ENCODE measurements at regions not wholly inside any gene's neighbourhood (a gene's known extent, or its start where the extent isn't known, plus 50 kb on each side); places are given as distances from the start of the nearest gene placed in this dataset.

DNA sequence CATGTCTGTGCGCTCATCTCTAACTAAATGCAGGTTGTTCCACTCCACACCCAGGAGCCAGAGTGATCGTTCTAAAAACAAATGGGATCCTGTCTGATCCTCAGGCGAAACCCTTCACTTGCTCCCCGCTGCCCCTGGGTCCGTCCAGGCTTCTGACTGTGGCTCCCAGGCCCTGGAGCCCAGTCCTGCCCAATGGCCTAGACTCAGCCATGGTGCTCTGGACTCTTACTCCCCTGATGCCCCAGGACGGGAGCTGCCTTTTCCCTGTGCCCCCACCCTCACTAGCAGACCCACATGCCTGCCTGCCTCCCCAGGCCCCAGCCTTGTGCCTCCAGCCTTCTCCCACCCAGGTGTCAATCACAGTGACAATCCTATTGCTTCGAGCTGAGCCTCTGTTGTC is 256.7 kb downstream of the BMP7 start:
- DNase-seq (ENCODE audit: low spot score in 2 of 2): no peak
- Mint-ChIP-seq H3K36me3 (no peaks in the 10 kb centered on the region), H3K27ac (no peak overlapping the region), H3K9me3 (no peaks in the 10 kb centered on the region)
- no peak for ATAC-seq

DNA sequence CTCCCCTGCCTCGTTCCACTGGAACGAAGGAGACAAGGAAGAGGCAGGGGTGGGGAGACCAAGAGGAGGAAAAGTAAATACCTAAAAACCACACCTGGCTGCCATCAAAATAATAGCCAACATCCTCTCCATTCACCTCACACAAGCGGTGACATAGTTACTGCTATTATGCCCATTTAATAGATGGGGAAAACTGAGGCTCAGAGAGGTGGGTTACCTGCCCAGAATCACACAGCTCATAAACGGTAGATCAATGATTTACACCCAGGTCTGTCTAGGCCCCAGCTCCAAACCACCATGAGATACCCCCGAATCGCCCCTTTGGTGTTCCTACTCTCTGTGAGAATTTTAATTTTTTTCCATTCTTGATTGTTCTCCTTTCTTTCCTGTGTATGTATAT is 253.8 kb downstream of the BMP7 start:
- ATAC-seq (no peak), DNase-seq (ENCODE audit: low spot score in 2 of 2) (no peak)
- no peaks in the 10 kb centered on the region for H3K9me3 Mint-ChIP-seq
- no peak overlapping the region for H3K27ac Mint-ChIP-seq
- H3K36me3 Mint-ChIP-seq: no peaks in the 10 kb centered on the region

DNA sequence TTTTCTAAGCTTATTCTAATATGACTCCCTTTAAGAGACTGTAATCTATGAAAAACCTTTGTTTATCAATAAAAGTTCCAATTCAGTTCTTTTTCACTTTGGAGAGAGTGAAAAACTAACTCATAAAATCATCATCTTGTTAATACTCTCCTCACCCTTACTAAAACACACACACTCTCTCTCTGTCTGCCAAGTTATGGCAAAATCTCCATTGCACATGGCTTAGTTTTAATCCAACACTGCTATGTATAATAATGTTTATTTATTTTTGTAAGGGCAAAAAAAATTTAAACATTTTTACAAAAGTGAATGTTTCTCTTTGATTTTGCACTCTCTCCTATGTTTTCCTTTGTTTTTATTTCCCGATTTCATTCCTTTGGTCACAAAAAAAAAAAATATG is 253.2 kb downstream of the BMP7 start:
- no peak for DNase-seq (ENCODE audit: low spot score in 2 of 2)
- Mint-ChIP-seq H3K9me3 (no peaks in the 10 kb centered on the region), H3K27ac (no peak overlapping the region), H3K36me3 (no peaks in the 10 kb centered on the region)
- ATAC-seq: no peak

DNA sequence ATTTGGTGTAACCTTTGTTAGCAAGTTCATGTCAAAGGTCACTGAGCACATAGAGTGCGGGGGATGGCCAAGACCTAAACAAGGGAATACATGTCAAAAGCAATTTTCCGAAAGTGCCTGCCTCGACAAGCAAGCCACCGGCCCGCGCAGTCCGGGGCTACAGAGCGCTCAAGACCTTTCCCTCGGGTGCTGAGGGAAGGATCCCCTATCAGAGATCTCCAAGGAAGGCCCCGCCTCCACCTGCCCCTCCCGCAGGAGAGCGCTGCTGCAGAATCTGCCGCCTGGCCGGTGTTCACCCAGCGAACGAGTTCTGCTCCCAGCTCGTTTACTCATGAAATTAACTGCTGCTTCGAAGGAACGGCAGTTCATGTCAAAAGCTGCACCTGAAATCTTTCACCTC is 252.7 kb downstream of the BMP7 start:
- ATAC-seq: no peak
- Mint-ChIP-seq H3K9me3 (no peaks in the 10 kb centered on the region), H3K36me3 (no peaks in the 10 kb centered on the region), H3K27ac (no peak overlapping the region)
- no peak for DNase-seq (ENCODE audit: low spot score in 2 of 2)

DNA sequence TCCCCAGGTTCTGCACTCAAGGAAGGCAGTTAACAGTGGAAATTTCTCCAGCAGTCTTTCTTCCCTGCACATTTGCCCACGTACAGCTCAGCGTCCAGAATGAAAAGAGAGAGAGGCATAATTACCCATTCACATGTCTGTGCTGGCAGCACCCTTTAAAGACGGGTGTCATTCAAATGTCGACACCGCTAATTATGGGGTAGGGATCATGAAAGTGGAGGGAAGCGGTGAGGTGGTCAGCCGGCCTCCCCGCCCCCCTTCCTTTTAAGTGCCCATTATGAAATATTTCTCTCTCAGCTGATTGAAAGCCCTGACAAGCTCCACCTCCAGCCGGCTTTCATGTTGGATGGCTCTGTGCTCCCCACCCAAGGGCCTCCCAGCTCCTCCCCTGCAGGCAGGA is 246.1 kb downstream of the BMP7 start:
- H3K27ac Mint-ChIP-seq: no peak overlapping the region
- no peaks in the 10 kb centered on the region for H3K9me3 Mint-ChIP-seq
- no peaks in the 10 kb centered on the region for H3K36me3 Mint-ChIP-seq
- ATAC-seq (no peak), DNase-seq (ENCODE audit: low spot score in 2 of 2) (no peak)

DNA sequence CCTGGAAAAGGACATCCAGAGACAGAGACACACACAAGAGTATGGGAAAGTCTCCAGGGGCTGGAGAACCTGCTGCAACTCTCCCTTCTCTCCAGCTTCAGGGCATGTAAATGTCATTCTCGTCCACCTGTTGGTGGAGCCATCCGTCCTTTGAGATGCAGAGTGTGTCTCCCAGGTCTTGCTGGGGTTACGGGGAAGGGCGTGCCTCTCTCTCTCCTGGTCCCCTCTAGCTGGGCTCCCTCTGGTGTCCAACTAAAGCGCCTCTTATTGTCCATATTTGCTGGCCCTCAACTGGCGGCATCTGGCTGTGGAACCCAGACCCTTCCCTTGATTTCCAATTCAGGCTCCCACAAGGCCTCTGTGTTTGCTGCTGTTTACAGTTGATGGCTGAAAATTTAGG is 244.1 kb downstream of the BMP7 start:
- H3K27ac Mint-ChIP-seq: peak overlapping the region in 1 of 2 donors; percentile 68
- H3K36me3 Mint-ChIP-seq: no peaks in the 10 kb centered on the region
- no peak for ATAC-seq
- no peaks in the 10 kb centered on the region for H3K9me3 Mint-ChIP-seq
- DNase-seq (ENCODE audit: low spot score in 2 of 2): no peak

DNA sequence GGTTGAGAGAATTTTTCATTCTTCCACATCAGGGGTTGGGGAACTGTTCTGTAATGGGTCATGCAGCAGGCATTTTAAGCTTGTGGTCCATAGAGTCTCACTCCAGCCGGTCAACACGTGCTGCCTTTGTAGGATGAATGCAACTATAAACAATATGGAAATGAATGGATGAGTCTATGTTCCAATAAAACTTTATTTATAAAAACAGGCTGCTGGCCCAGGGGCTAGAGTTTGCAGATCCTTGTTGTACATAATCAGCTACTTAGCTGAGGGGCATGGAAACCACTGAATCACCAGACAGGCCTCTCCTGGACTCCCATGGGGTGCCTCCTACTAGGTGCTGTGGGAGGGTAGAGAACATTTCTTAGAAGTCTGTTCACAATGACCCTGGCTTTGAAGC is 243.4 kb downstream of the BMP7 start:
- no peak overlapping the region for H3K27ac Mint-ChIP-seq
- no peaks in the 10 kb centered on the region for H3K36me3 Mint-ChIP-seq

DNA sequence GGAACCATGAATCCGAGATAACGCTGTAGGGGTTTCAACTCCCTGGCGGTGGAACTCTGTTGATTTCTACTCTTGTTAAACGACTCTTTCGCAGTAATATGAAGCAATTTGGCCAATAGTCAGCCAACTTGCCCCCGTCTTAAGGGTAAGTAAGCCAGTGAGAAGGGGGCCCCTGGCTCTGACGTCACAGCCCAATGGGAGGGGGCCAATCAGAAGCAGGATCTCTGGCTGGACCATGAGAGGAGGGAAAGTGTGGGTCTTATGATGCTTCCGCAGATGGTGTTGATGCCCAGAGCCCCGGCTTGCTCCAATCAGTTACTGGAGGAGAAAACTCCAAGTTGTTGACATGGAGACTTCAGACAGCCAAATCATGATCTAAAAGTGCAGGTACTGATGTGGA is 242.4 kb downstream of the BMP7 start:
- no peak overlapping the region for H3K27ac Mint-ChIP-seq

More for the DNA sequence above, 243.4 kb downstream of the BMP7 start:
- no peak for DNase-seq (ENCODE audit: low spot score in 2 of 2)
- ATAC-seq: no peak
- H3K9me3 Mint-ChIP-seq: no peaks in the 10 kb centered on the region

DNA sequence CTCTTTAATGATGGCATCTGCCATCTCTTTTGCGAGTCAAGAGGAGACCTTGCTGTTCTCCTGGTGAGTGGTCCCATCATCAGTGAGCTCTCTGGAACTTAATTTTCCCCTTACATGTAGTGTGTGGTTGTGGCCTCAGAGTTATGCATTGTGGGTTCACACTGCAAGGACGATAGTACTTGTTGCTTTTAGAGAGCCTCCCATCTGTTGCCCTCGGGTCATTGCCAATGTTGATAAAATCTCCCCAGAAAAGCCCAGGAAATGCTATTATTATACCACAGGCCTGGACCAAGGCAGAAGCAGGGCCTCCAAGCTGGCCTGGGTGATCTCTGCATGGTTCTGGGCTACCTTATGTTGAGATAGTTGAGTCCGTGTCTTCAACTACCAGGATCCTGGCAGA is 241.6 kb downstream of the BMP7 start:
- H3K36me3 Mint-ChIP-seq: no peaks in the 10 kb centered on the region
- DNase-seq (ENCODE audit: low spot score in 2 of 2) (no peak), ATAC-seq (no peak)
- H3K27ac Mint-ChIP-seq: no peak overlapping the region
- H3K9me3 Mint-ChIP-seq: no peaks in the 10 kb centered on the region

More for the DNA sequence above, 242.4 kb downstream of the BMP7 start:
- Mint-ChIP-seq H3K9me3 (no peaks in the 10 kb centered on the region), H3K36me3 (no peaks in the 10 kb centered on the region)
- ATAC-seq (no peak), DNase-seq (ENCODE audit: low spot score in 2 of 2) (no peak)

DNA sequence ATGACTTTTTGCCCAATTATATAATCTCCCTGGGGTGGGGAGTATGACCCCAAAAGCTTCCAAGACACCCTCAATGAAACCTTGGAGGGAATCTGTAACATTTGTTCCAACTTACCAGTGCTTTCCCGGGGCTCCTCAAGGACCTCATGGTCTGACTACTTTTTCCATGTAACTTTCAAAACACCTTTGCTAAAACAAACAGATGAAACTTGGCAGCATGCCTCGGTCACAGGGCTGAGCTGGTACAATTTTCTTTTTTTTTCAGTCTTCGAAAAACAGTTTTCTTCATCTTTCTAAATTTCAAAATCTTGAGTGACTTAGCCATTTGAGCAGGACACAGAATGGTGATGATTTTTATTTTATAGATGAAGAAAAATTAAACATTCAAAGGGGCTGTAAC is 241.2 kb downstream of the BMP7 start:
- no peak for ATAC-seq
- no peak for DNase-seq (ENCODE audit: low spot score in 2 of 2)
- Mint-ChIP-seq H3K9me3 (no peaks in the 10 kb centered on the region), H3K36me3 (no peaks in the 10 kb centered on the region), H3K27ac (no peak overlapping the region)

DNA sequence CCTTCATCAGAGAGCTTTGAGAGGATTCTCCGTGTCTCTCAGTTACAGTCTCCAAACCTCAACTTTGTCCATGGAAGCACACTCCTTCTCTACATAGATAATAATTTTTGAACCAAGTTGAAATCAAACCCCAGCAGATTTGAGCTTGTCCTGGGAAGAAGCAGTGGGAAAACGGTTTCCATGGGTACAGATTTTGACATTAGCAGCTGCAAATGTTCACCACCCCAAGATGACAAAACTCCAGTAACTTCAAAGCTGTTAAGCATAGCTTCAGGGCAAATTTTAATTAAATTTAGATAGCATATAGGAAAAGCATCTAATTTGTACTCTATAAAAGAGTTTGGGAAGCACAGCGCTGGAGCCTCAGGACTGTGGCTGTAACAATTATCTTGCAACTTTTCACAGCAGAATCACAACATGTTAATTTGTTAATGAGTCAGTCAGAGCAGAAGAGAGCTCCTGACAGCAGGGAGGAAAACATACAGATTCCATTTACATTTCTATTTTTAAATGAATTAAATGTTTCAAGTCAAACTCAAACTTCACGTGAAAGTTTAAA is 240.7 kb downstream of the BMP7 start:
- no peak for DNase-seq (ENCODE audit: low spot score in 2 of 2)
- no peak for ATAC-seq
- H3K36me3 Mint-ChIP-seq: no peaks in the 10 kb centered on the region
- no peak overlapping the region for H3K27ac Mint-ChIP-seq
- no peaks in the 10 kb centered on the region for H3K9me3 Mint-ChIP-seq

DNA sequence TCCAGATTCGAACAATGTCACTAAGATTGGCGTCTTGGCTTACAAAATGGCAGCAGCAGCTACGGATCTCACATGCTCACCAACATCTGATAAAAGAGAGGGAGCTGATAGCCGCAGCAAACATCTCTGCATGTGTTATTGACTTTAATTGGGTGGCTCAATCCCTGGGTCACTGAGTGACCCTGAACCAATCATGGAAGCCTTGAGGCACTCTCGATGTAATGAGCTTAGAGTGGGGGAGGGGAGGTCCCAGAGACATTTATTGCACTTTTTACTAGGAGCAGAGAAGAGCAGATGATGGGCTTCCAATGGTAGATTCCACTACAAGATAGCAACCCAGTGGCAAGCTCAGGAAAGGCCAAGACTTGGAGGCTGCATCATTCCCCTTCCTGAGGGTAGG is 238.7 kb downstream of the BMP7 start:
- no peak overlapping the region for H3K27ac Mint-ChIP-seq
- DNase-seq (ENCODE audit: low spot score in 2 of 2) (no peak), ATAC-seq (no peak)
- peaks cover 0 to 4% of the 10 kb centered on the region in 2 donors for H3K9me3 Mint-ChIP-seq
- no peaks in the 10 kb centered on the region for H3K36me3 Mint-ChIP-seq

DNA sequence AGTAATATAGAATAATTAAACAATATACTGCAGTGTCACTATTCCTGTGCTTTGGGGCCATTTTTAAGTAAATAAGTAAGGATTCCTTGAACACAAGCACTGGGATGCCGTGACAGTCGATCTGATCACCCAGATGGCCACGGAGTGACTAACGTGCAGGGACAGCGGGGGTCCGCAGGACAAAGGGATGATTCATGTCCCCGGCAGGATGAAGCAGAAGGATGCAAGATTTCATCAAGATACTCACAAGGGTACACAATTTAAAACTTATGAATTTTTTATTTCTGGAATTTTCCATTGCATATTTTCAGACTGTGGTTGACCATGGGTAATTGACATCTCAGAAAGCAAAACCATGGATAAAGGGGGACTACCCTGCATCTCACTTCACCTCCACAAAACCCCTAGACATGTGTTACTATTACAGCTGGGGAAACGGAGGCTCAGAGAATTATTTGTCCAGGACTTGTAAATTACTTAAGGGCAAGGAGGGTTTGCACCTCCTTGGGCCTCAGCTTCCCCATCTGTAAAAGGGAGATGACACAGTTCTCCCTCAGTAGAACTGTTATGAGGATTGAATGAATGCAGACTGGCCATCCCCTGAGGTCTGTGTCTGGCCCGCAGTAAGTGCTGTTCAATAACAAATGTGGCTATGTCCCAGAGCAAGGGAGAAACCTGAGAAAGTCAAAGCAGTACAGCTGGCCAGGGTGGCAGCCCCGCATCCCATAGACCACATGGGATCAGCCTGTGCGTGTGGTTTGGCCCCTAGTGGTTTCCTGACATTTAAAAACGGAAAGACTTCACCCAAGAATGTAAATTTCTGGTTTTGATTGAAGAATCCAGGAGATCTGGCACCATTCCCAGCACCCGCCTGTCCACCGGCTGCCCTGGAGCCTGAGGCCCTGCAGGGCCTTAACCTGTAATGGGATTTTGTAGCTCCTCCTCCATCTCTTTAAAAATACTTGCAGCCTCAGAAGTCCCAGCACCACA is 235.5 kb downstream of the BMP7 start:
- Mint-ChIP-seq H3K9me3 (peaks cover 0 to 10% of the 10 kb centered on the region in 2 donors), H3K36me3 (no peaks in the 10 kb centered on the region)

DNA sequence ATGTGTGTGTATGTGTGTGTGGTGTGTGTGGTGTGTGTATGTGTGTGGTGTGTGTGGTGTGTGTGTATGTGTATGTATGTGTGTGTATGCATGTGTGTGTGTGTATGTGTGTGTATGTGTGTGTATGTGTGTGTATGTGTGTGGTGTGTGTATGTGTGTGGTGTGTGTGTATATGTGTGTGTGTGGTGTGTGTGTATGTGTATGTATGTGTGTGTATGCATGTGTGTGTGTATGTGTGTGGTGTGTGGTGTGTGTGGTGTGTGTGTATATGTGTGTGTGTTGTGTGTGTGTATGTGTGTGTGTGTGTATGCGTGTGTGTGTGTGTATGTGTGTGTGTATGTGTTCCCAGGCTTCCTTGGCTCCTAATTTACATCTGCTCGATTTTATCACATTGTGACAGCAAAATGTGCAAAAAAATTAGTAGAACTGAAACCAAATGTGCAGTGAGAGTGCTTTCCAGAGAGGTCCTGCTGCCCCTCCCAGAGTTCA is 234.5 kb downstream of the BMP7 start:
- peaks cover 0 to 10% of the 10 kb centered on the region in 2 donors for H3K9me3 Mint-ChIP-seq
- ATAC-seq (no peak), DNase-seq (ENCODE audit: low spot score in 2 of 2) (no peak)
- H3K36me3 Mint-ChIP-seq: no peaks in the 10 kb centered on the region
- no peak overlapping the region for H3K27ac Mint-ChIP-seq

More for the DNA sequence above, 235.5 kb downstream of the BMP7 start:
- ATAC-seq (peak in 1 of 2 donors; percentile 18), DNase-seq (ENCODE audit: low spot score in 2 of 2) (no peak)
- H3K27ac Mint-ChIP-seq: no peak overlapping the region

DNA sequence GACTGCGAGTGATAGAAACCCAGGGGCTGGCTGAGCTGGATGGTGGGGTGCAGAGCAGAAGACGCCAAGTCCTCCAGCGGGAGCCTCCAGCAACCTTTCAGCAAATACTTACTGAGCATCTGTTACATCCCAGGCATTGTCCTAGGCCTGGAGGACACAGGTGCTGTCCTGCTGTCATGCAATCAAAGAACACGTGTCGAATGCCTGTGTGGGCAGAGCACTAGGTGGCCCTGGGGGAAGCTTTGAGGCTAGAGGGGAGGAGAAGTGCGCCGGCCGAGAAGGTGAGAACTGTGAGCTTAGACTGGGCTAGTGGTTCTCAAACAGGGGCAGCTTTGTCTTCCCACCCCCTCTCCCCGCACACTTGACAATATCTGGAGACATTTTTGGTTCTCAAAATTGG is 233.6 kb downstream of the BMP7 start:
- no peak for DNase-seq (ENCODE audit: low spot score in 2 of 2)
- peaks cover 0 to 10% of the 10 kb centered on the region in 2 donors for H3K9me3 Mint-ChIP-seq
- no peak overlapping the region for H3K27ac Mint-ChIP-seq
- no peaks in the 10 kb centered on the region for H3K36me3 Mint-ChIP-seq
- no peak for ATAC-seq

DNA sequence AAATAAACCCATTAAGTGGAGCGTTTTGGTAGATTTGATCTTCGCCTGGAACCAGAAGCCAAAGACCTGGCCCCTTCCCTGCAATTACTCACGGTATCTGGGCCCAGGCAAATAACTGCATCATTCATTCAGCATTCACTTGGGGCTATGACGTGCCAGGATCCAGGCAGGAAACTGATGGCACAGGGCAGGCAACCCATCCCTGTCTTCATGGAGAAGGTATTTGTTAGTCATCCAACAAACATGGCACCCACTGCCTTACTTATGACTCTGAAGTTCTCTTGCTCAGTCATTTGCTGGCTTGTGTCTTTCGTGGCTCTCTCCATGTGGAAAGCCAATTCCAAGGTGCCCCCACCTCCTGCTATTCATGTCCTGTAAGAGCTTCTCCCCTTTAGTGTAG is 232.4 kb downstream of the BMP7 start:
- peaks cover 0 to 10% of the 10 kb centered on the region in 2 donors for H3K9me3 Mint-ChIP-seq
- DNase-seq (ENCODE audit: low spot score in 2 of 2) (no peak), ATAC-seq (no peak)
- H3K36me3 Mint-ChIP-seq: no peaks in the 10 kb centered on the region
- no peak overlapping the region for H3K27ac Mint-ChIP-seq

DNA sequence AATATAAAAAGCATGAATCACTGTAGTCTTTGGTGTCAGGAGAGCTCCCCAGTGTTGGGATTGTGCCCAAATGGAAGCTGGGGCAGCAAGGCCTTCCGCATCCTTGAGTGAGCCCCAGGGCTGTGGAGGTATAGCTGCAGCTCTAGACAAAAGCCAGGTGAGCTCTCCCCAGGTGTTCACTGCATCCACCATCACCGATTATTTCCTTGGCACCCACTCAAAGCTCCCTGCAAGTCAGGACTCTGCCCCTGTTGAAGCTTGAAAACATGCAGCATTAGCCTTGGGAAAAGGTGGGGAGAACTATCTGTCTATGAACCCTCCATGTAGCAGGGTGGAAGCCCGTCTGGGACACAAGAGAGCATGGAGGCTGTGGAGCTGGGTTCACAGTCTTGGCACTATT is 228.8 kb downstream of the BMP7 start:
- H3K27ac Mint-ChIP-seq: no peak overlapping the region
- no peak for DNase-seq (ENCODE audit: low spot score in 2 of 2)
- H3K9me3 Mint-ChIP-seq: peaks cover 0 to 6% of the 10 kb centered on the region in 2 donors
- no peak for ATAC-seq
- no peaks in the 10 kb centered on the region for H3K36me3 Mint-ChIP-seq
